CD4-positive, alpha-beta T cell treated with Interleukin-15 for 4 hours (primary cell): ENCODE measurements at regions not wholly inside any gene's neighbourhood (a gene's known extent, or its start where the extent isn't known, plus 50 kb on each side); places are given as distances from the start of the nearest gene placed in this dataset.
"Not testable (repeated sequence)": the region's sequence is repeated elsewhere in the genome, so short reads cannot be mapped to it uniquely, and the experiment has no call there.

Source experiments
- DNase-seq: peaks from one replicate; pipeline ENCODE4 v3.0.0-alpha.2; 2020; ENCODE audit warnings: low spot score

DNA sequence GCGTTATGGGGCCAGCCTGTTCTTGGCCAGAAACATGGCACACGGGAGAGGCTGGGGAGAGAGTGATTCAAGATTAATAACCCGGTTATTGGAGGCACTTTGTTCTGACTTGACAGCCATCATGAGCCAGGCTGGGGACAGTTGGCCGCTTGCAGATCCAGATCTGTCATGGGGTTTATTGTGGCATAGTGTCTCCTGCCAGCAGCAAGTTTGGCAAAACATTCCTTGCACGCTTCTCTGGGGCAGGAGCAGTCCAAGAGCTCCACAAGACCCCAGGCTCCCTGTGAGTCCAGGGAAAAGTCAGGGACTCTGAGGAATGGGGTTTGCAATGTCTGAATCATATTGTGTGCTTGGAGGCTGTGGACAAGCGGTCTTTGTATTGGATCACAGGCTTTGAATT is 270.4 kb downstream of the MIAT start:
- no peak for DNase-seq

DNA sequence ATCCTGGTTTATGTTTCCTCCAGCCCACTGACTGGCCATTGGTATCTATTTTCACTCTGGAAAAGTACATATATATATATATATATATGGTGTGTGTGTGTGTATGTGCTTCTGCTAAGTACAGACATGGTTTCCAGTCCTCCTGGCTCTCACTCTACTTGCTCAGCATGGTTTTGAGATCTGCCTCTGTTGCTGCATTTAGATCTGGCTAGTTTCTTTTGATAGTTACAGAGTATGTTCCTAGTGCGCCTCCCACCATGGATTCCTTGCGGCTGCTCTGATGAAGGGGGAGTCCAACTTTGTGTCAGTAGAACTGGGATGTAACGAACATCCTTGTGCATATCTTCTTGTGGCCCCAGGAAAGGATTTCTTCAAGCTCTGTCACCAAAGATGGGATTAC is 274.1 kb downstream of the MIAT start:
- no peak for DNase-seq

DNA sequence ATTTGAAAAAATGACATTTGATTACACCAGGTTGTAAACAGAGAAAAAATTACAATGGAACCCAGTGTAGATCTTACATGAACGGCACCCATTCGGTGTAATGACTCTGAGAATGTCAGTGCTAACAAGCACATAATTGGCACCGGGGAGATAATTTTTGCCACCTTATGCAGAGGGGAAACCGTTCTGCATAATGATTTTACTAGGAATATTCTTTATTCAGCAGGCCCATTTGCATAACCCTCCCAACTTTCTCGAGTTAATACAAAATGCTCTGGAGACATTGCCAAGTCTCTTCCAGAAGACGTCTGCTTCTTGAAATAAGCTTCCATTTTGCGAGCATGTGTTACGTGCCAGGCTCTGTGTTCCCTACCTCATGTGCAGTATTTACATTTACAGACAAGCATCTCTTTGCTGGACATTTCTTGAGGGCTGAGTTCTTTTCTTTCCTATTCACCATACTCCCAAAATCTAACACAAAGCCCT is 275.8 kb downstream of the MIAT start:
- DNase-seq = no peak

DNA sequence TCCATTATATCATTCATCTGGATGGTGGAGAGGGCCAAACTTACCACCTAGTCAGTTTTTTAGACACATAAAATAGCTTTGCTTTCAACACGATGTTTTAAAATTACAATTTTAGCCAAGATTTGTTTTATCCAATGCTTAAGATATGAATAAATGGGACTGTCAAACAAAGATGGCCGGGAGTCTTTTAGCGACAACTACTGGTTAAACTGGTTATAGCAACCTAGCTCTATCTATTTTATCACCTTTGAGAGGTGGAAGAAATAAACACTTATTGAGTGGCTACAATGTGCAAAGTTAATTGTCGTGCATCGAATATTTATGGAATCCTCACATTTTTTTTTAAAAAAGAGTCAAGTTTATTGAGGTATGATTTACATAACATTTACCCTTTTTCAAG is 279.8 kb downstream of the MIAT start:
- DNase-seq = no peak

DNA sequence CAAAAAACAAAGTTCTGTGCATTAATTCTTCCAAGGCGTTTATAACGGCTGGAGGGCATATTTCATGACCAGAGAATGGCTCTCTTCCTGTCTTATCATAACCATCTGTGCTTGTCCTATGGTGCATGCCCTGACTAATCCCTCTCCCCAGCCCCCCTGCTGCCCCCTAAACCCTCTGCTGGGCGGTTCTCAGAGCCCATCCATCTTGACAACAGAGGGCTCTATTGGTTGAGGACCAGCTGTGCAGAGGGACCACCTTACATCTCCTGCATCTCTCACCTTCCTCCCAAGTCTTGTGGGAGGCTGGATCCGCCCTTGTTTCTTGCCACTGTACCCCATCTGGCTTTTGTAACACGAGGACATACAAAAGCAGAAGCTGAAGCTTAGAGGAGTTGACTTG is 282.1 kb downstream of the MIAT start:
- DNase-seq = no peak

DNA sequence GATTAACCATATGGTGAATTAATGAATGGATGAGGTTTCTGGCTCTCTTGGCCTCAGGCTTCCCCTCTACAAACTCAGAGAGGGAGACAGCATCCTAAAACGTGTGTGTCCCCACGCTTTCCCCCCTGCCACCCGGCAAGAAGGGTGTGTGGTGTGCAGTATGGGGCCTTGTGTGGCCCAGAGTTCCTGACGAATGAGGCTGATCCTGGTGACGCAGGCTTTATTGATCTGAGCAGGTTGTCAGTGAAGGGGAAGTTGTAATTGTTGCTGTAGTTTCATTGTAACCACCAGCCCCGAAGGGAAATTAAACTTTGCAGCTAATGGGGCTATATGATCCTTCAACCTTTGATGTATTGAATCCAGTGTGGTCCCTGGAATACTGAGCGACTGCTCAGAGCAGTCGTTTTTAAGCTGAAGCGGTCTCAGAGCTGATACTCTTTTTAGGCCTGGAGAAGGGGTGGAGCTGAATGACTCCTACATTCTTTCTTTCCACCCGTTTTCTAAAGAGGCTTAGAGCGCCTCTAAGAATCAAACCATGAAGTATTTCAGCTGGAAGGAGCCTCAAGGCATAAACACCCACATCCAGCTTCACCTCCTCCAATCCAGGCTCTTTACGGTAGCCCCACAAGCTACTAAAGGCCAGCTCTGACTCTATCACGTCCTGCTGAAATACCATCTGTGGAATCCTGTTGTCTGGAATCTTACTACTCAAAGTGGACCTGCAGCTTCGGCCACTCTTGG is 284.7 kb downstream of the MIAT start:
- no peak for DNase-seq

DNA sequence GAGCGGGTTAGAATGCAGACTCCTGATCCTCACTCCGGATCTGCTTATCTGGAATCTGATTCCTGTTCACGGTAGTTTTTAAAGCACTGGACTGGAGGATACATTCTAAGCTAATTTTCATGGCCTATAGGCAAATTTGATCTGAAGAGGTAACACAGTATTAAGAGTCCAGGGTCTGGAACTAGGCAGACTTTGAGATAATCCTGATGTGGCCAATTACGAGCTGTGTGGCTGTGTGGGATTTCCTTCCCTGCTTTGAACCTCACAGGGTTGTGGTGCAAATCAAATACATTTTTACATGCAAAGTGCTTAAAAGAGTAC is 285.2 kb downstream of the MIAT start:
- DNase-seq = no peak

DNA sequence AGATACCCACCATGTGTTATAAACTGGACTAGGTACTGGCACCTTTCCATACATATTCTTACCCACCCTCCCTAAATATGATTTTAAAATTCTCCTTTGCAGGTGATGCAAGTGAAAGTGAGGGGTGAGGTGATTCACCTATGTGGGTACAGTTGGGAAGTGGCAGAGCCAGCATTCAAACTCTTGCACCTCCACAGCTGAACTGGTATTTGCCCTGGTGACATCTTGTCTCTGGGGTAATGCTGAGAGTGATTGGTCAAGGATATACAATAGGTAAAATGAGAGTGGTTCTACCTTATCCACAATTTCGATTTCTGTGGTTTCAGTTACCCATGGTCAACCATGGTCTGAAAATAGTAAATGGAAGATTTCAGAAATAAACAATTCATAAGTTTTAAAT is 288.2 kb downstream of the MIAT start:
- DNase-seq = no peak

DNA sequence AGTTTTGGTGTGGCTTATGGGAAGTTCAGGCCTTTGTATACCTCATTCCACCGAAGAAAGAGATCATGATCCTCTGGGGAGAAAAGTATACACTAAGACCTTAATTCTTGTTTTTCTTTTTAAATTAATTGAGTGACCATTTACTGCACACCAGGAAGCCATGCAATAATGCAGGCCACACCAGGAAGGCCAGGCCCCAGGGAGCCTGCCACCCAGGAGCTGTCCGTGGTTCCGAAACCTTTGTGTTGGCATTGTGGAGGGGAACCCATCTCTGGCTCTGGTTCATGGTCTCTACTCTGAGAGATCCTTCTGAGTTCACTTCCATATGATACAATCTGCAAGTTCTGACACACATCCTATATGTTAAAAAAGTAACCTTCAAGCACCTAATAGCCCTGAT is 291.8 kb downstream of the MIAT start:
- DNase-seq = no peak

DNA sequence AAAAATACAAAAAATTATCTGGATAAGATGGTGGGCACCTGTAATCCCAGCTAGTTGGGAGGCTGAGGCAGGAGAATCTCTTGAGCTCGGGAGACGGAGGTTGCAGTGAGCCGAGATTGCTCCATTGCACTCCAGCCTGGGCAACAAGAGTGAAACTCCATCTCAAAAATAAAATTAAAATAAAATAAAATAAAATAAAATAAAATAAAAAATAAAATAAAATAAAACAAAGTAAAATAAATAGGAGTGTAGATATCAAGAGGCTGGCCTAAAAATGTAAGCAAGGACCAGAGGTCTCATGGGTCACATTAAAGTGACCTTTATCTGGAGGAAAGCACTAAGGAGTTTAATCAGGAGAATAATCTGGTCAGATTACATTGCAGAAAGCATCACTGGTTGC is 293.8 kb downstream of the MIAT start:
- DNase-seq = not testable (repeated sequence)

DNA sequence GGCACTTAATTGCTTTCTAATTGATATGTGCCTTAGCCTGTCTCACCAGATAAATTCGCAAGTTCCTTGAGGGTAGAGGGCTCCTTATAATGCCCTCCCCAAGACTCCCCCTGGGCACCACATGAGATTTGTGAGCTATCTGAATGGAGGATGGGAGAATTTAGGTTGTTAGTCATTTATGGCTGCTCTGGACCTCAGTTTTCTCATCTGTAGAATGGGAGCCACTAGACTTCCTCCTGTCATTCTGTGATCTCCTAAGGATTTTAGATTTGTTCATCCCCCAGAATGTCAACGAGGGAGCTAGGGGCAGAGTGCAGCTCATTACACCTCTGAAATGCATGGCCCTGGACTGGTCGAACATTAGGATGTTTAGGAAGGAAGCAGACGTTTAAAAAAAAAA is 294.6 kb downstream of the MIAT start:
- DNase-seq = no peak

DNA sequence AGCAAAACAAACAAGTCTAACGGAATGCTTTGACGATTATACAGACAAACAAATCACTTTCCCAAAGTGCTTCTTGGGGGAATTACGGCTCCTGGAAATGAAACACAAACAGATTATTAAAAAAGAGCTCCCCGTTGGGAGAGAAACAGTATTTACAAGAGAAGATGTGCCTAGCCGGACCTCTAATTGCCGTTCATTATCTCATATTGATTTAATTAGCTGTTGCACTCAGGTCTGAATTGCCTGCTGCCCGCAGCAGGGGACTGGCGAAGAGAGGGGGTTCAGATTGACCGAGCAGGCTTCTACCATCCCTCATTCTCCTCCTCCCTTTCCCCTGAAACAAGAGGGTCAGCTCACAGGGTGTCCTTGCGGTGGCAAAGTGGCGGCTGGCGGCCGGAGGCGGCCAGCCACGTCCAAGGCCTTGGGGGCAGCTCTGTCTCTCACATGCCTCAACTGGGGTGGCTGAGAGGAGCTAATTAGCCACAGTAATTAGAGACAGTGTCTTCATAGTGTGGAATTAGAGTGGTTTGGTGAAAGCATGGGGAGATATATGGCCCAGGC is 295.1 kb downstream of the MIAT start:
- no peak for DNase-seq

DNA sequence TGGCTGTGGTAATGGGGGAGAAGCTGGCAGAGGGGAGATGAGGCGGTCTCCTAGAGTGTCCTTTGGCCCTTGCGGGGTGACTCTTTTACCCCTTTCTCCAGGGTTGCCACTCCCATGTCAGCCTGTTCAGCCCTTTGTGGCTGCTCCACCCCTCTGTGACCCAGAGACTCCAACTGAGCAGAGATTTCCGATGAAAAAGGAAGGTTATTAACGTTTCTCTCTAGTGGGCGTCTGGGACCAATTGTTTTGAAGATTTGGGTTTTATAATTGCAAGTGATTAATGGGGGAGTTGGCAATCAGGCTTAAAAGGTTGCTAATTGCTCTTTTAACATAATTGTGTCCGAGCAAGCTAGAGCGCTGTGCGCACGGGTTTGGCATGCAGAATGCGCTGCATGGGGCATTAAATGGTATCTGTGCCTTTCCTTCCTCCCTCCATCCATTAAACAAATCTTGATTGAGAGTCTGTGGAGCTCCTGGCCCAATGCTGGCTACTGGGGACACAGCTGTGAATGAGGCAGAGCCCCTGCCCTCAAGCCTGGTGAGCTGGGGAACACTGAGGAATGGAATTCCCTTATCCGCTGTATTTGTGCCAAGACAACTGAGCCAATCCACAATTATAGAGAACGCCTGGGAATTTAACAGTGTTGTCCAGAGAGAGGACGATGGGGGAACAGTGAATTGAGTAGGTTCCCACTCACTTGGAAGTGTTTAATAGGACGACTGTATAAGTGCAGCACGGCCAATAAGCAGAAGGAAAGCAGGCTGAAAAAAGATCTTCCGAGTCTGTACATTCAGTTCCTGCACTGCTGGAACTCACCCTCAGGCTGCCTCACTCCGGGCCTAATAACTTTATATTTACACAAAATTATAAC is 295.9 kb downstream of the MIAT start:
- DNase-seq = no peak

DNA sequence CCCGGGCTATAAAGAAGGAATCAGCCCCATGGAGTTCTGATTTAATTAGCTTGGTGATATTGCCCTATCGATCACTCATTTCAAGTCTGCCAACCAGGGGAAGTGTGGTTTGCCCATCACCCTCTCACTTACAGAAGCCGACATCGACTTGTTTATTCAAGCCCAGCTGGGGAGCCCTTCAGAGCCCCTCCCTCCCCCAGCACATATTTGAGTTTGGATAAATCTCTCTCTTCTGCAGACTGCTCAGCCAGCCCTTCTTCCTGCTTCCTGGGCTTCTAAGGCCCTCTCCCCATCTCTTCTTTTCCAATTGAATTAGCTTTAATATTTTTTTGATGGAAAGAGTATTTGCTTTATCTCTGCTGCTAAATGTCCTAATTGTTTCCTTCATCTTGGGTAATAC is 299.0 kb downstream of the MIAT start:
- DNase-seq = no peak

DNA sequence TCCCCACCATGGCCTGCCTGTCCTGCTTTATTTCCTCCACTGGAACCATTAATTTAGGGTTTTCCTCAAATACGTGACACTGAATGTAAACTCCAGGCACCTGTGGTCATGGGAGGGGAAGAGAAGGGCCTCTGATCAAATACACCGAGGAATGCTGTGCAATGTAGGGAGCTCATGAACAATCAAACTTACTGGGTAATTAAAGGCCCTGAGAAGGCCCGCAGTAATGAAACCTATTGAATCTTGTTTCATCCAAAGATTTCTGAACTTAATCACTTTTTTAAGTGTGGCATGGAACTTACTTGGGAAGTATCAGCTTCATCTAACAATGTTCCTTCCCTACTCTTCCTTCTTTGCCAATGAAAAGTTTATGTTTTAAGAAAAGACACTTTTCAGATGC is 299.8 kb downstream of the MIAT start:
- DNase-seq = no peak

DNA sequence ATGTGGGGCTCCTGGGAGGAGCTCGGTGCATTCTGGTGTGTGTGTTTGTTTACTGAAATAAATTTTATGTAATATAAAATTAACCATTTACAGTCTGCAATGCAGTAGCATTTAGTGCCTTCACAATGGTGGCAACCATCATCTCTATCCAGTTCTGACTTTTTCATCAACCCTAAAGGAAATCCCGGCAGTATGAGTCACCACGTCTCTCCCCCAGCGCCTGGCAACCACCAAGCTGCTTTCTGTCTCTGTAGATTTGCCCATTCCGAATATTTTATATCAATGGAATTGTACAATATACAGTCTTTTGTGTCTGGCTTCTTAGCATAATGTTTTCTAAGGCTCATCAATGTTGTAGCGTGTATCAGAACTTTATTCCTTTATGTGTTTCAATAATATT is 300.5 kb downstream of the MIAT start:
- no peak for DNase-seq

DNA sequence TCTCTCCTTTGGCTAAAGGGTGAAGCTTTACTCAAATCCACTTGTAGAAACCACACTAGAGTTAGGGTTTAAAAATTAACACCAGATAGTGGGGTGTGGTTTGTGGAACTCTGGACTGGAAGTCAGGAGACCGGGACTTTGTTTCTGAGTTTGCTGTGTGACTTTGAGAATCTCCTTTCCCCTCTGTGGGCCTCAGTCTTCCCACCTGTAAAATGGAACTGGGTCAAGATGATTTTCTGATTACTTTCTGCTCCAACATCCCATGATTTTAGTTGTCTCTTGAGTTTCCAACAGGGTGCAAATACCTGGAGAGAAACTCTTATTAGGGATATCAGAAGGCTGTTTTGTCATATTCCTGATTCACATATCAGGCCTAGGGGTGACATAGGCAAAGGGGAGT is 301.0 kb downstream of the MIAT start:
- no peak for DNase-seq

DNA sequence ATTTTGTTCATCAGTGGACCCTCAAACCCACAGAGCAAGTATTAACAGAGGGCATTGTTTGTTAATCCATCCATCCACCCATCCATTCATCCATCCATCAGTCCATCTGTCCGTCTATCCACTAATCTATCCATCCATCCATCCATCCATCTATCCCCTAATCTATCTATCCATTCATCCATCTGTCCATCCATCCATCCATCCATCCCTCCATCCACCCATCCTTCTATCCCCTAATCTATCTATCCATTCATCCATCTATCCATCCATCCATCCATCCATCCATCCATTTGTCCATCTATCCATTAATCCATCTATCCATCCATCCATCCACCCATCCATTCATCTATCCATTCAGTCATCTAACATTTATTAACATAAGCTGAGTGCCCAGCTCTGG is 307.3 kb downstream of the MIAT start:
- DNase-seq = no peak

DNA sequence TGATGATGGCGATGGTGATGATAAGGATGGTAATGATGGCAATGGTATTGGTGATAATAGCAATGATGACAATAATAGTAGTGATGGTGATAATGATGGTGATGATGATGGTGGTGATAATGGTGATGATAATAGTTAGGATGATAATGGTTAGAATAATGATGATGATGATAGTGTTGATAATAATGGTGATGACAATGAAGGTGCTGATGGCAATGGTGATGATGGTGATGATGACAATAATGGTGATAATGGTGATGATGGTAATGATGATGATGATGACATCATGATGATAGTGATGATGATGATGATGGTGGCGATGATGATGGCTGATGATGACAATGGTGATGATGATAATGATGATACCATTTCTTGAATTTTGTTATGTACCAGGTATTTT is 309.9 kb downstream of the MIAT start:
- no peak for DNase-seq

DNA sequence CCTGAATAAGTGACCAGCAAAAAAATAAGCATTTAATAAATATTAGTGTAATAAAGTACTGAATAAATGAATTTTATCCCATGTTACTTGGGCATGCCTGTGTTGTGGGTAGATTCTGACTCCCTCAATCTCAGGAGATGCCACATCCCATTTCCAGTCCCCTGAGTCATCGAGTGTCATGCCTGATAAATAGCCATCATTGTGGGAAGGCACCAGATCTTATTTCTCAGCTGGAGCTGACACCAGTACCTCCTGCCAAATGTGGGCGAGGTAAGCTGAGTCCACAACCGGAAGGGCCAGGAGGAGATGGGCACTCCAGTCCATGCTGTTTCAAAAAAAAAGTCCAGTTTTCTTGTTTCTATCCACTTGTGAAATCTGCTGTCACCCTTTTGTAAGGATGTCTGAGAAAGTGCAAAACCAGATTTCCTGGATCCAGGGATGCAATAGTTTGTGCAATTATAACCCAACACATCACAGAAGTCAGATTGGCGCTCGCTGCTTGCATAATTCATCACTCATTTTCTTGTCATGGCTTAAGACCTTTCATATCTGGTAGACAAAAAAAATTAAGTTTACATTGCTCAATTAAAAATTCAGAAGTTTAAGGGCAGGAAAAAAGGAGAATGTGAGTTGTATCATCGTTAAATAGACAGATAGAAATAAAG is 311.6 kb downstream of the MIAT start:
- DNase-seq = no peak

DNA sequence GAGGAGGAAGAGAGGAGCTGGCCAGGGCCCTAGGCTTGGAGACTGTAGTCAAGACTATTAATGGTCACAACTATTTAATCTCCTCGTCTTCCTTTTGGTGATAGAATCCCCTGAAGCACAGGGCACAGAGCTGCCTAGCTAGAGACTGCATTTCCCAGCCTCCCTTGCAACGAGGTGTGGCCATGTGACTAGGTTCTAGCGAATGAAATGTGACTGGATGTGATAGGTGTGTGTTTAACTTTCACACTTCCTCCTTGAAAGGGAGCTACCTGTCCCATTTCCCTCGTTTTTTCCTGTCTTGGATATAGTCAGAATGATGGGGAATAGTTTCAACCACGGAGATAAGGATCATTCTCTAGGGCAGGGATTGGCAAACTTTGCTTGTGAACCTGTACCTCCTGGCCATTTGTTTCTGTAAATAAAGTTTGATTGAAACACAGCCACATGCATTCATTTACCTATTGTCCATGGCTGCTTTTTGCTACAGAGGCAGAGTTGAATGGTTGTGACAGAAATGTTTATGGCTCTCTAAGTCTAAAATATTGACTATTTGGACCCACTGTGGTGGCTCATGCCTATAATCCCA is 313.5 kb downstream of the MIAT start:
- DNase-seq = no peak

DNA sequence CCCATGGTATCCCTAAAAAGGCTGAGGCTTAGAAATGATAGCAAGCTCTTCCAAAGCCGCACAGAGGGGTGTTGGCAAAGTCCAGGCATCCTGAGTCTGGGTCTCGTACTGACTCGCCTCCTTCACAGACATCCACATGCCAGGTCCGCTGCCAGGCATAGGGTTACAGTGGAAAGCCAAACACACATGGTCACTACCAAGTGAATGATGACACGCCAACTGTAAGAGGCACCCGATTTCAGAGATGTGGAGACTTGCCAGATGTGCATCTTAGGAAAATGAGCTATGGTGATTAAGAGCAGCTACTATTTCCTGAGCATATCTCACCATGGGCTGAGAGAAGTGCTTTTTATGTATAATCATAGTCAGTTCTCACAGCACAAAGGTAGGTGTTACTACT is 314.9 kb downstream of the MIAT start:
- no peak for DNase-seq
